A204.1 (cell line): ENCODE measurements at regions not wholly inside any gene's neighbourhood (a gene's known extent, or its start where the extent isn't known, plus 50 kb on each side); places are given as distances from the start of the nearest gene placed in this dataset.

ENCODE experiments used
- FAIRE-seq: peaks from 2 replicates; lab custom pipeline; 2012; peaks lifted over from hg19 to GRCh38; lab: Jason Lieb, UNC

DNA sequence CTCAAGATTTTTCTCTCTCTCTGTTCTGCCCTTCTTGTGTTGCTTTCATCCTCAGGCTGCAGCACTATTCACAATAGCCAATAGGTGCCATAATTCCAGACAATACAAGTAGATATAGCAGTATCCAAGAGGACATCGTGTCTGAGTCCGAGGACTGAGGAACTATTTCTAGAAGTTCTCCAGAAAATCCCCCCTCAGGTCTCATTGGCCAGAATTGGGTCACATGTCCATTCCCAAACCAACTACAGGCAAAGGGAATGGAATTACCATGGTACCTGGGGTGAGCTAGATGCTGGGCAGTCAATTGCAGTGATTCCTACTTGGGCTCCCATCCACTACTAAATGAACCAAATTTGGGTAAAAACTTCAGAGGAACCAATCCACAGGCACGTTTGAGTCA is 301.9 kb upstream of the RASGEF1B start:
- FAIRE-seq: no peak

DNA sequence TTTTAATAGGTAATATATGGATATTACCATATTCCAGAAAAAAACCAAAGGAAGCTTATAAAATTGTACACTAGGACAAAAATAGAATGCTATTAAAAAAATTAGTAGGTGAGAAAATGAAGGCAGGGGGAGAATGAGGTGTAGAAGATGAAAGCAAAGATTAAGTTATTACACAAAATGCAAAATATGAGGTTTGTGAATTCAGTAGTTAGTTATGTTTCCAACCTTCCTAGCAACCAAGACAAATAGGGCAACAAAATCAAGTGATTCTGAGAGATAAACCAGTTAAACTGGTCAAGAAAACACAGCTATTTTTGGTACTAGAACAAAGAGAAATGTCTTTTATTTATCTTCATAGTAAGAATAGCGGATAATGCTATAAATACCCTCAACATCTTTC is 300.0 kb upstream of the RASGEF1B start:
- FAIRE-seq: no peak

DNA sequence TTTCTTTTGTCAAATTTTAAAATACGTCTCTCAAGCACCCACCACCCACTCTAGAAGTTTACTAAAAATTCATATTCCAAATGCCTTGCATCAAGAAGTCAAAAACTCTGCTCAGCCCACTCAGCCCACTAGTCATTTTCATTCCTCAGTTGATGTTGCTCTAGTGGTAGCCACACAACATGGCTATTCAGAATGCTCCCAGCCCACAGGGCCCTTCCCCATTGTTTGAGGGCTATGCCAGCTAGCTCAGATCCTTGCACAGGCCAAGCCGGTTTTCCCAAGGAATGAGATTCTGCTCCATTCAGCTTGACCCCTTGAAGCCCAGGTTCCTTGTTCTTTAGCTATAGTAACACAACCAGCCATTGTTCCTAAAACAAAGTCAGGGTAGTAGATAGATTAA is 297.5 kb upstream of the RASGEF1B start:
- FAIRE-seq: no peak

DNA sequence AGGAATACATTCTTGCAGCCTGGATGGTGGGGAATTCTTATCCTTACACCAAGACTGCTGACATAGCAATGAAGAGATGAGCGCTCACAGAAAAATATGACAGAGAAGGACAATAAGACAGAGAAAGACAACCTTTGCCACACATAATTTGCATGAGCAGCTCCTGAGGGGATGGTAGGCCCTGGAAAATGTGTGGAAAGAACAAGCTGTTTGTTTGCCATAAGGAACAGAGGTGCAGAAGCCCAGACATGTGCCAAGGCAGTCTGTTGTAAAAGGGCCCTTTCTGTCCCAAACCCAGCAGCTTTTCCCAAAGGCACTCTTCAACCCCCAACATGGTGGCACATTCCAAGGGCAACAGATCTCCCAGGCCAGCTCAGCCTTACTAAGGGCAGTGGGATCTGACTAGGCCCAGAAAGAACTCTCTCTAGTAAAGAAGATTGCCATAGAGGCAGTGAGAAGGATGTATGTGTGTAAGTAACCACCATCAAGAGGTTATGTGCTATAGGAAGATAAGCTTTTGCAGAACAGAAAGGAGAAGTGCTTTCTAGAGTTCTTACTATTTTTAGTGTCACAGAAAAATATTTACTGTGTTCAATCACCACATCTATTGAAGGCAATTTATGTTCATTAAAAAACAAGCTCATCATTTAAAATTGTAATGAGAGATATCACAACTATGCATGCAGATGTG is 287.0 kb upstream of the RASGEF1B start:
- no peak for FAIRE-seq

DNA sequence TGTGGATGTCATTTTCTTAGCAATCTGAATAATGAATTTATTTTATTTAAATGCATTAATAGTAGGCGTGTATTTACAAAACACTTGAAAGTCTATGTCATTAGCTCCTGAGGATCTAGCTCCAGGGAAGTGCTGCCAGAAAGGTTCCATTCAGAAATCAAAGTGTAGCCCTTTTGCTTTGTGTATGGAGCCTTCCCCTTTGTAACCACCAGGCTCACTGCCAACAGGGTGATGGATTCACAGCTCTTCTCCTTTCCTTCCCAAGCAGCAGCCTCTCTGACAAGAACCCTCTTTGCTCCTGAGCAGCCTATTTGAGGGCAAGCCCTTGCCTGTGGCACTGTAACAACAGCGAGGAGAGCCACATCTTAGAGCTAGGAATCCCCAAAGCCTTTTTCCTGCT is 286.0 kb upstream of the RASGEF1B start:
- no peak for FAIRE-seq

DNA sequence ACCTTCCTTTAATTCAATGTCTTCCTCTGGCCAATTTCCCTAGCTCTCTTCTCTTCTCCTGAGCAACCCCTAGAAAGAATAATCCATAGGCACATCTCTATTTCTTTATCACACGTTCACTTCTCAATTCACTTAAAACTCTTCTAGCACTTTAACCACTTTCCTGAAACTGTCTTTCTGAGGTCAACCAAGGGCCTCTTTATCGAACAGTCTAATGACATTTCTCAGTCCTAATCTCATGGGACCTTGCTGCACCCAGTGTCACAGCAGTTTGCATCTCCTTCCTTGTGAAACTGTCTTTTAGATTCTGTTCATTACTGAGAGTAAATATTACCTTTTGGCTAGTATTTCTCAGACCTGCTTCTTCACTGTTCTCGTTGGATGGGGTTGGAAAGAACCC is 285.3 kb upstream of the RASGEF1B start:
- FAIRE-seq: no peak

DNA sequence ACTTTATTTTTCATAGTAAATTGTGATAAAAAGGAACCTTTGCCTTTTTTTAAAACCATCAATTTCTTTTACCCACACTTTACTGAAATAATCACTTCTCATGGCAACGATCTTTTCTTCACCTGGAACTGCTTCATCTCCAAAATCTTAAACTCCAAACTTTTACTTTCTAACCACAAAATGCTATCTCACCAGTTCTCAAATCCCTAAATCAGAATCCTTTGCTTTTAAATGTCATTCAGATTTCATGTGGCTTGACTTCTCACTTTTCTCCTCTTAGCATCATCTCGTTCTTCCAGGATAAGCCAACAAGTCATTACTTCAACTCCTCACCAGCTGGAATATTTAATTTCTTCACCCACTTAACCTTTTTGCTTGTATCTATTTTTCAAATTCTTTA is 284.3 kb upstream of the RASGEF1B start:
- FAIRE-seq: no peak

DNA sequence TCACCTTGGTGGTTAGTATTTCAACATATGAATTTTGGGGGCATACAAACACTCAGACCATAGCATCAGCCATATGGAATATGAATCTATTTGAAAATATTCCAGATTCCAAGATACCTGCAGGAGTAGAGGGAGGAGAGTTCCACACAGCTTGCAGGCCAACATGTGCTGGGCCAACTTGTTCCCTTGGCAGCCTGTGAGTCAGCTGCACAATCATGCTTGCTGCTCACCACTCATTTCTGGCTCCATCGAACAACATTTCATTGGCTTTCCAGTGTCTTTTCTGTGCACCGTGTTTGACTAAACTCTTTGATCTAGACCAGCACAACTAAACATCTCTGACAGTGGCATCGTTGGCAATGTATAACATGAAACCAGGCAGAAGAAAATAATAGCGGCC is 282.5 kb upstream of the RASGEF1B start:
- FAIRE-seq: no peak

DNA sequence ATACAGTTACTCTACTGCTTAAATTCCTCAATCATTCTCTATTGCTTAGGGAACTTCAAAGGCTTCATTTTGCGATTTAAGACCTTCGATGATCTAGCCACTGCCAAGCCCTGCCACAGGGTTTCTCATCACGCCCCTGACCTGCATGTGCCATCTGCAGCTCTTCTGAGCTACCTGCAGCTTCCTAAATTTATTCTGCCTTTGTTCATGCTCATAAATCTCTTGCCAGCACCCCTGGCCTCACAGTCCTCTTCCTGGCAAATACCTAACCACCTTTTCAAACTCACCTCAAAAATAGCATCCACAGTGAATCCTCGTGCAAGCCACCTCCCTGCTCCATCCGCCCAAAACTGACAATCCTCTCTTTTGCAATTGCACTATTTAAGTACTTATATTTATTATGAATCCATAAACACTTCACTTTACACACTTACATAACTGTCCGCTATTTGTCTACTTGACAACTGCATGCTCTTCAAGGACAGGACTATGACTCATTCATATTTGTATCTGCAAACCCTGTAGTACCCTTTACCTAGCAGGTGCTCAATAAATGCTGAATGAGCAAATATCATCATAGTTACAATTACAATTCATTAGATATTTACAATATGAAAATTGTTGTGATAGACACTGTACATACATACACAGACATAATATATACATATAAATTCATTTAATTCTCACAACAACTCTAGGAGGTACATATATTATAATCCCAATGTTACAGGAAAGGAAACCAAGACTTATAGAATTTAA is 280.0 kb upstream of the RASGEF1B start:
- FAIRE-seq: no peak

DNA sequence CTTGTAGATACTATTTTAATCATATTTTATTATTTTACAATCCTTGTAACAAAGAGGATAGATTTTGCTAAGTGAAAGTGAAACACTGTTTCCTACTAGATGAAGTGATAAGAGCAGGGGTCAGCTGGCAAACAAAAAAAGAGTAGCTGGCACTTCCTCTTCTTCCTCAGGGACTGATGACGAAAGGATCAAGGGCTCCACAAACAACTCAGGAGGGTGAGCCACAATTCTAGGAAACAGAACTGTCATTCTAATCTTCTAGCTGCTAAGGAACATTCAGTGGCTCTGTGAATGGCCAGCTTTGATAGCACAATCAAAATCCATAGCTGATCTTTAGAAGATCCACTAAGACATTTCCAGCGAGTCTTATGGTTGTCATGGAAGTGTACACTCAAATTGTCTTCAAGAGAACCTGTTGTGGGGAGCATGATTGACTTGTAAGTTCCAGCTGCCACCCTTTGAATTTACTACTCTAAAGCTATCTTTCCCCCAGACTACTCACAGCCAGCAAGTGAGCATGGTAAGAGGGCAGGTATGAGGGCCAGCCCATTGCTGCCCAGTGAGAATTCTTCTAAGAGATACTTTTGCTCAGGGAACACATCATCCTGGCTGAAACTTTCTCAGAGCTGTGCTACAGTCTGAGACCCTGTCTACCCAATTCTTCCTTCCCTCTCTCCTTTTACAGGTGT is 275.7 kb upstream of the RASGEF1B start:
- FAIRE-seq: no peak

DNA sequence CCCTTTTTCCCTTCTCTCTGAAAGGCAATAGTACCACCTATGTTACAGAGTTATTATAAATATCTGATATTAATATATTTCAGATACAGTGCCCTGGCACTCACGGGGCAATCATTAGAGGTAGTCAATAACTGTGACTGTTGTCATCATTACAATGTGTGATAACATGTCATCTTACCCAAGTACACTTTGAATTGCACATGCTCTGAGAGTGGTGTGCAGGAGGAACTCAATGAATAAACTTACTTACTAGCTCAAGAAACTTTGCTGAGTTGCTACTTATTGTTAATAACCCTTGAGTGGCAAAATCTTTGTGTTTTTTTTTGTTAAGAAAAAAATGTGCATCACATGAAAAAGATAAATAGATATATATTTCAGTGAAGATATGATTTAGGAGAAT is 275.1 kb upstream of the RASGEF1B start:
- no peak for FAIRE-seq

DNA sequence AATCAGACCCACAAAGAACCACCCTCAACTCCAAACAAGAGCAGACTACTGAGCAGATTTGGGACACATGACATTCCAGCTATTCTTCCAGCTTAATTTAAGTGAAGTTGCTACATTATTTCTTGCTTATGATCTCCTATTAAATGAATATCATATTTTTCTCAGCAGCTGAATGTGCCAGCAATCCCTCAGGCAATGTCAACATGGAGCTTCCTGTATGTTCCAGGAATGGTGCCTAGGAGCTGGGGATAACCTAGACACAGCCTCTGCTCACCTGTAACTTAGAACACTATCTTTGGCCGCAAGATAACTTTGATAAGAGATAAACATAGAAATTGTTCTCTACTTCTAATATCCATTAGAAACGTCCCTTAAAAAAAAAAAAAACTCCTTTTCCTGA is 274.4 kb upstream of the RASGEF1B start:
- FAIRE-seq: no peak

DNA sequence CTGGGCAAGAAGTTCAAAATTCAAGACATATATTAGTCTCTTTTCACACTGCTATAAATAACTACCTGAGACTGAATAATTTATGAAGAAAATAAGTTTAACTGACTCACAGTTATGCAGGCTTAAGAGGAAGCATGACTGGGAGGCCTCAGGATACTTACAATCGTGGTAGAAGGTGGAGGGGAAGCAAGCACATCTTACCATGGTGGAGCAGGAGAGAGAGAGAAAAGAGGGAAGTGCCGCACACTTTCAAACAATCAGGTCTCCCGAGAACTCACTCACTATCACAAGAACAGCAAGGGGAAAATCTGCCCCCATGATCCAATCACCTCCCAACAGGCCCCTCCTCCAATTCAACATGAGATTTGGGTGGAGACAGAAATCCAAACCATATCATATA is 273.3 kb upstream of the RASGEF1B start:
- no peak for FAIRE-seq

DNA sequence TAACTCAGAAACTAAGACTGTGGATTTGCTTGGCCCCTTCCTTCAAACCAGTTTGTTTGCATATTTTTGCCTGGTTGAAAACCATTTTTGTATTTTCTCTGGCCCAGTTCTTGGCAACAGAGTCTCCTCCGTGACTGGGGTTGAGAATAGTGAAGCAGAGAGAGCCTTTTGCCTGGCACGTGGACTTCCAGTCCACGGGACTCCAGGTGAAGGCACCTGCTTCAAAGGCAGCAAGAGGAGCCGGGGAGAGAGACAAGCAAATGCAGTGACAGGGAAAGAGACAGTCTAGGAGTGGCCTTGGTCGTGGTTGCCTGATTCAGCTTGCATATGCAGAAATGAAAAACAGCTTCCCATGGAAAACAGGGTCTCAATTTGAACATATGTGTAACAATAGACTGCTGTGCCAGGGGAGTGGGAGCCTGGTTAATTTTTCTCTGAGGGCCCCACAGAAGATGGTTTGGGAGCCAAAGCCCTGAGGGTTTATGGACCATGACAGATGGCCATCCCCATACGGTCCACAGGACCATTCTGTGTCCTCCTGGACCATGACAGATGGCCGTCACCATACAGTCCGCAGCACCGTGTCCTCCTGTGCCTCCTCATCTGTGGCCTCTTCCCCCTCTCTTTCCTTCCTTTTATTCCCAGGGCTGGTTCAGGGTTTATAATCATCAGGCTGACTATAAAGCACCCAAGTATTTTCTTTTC is 272.2 kb upstream of the RASGEF1B start:
- no peak for FAIRE-seq

DNA sequence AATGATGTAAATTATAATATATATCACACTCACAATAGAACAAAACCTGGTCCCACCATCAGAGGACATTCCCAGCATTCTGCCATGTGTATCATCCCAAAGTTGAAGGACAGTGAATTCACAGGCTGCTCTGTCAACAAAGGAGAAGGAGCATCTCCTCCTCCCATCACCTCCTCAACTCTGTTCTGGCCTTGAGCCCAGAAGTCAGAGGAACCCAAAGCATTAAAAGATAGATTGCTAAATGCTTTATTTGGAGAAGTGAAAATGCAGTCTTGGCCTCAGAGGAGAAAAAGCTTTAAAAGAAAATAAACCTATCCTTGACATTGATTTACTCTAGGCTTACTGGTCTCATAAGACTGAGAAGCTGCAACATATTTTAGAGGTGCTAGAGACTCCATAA is 268.8 kb upstream of the RASGEF1B start:
- FAIRE-seq: no peak

DNA sequence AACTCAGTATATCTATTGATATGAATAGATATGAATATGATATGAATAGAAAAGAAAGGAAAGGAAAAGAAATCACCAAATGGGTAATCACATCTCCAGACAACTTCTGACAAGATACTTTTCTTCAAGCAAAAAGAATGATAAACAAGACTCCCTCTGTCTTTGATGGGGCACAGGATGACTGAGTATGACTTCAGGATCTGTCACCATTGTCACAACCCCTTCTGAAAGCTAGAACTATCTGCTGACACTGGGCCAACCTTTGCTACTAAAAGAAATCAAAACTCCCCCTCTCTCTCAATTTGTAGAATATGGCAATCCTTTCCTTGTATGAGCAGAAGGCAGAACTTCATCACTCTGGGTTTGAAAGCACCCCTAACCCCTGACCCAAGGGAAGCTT is 267.2 kb upstream of the RASGEF1B start:
- no peak for FAIRE-seq

DNA sequence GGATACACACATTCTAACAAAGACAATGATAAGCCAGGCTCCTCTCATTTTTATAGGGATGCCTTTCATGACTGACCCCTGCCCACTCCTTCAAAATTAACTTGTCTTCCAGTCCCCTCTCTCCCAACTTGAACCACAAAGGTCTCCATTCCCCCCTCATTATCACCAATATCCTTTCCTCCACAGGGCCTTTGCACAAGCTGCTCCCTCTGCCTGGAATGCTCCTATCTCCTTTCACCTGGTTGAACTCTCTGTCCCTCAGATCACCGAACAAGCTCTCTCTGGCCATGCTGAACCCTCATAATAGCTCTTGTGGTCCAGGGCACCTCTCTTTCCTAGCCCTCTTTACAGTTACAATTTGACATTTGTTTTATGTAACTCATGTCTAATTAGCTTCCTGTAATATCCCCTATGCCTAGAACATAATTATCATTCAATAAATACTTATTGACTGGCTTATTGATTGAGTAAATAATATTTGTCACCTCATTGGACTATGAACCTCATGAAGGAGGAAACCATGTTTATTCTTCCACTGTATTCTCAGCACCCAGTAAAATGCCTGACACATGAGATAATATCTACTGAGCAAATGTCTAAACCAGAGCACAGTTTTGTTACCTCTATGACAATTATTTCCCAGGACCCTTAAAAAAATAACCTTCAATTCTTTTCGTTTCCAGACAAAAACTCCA is 266.3 kb upstream of the RASGEF1B start:
- FAIRE-seq: no peak

DNA sequence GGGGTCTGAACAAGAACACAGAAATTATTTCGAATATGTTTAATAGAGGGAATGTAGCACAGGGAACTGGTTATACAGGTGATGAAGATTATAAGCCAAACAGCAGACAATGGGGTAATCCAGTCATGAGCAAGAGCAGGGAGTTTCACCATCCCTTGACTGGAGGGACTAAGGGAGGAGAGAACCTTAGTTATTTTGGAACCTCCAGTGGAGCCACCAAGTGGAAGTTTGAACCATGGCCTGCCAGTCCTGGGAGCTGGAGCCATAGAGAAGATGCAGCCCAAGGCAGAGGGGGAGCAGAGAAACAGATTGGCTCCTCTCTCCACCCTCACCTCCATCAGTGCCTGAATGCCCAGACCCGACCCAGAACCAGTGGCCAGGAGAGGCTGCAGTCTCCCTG is 264.6 kb upstream of the RASGEF1B start:
- FAIRE-seq: no peak

DNA sequence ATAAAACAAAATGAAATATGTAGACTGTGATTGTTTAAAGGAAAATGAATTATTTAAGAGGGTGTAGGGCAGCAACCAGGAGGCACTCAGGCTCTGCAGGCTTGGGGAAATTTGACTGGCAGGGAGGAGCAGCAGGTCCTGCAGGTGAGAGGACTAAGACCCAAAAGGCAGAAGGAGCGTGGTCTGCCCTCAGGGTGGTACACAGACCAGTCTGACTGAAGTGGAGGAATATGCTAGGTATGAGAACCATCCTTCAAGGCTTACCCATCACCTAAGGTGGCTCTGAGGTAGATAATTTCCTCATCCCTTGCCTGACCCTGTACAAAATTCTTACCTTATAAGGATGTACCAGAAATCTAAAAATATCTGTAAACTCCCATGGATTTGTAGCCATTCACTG is 261.3 kb upstream of the RASGEF1B start:
- FAIRE-seq: no peak

DNA sequence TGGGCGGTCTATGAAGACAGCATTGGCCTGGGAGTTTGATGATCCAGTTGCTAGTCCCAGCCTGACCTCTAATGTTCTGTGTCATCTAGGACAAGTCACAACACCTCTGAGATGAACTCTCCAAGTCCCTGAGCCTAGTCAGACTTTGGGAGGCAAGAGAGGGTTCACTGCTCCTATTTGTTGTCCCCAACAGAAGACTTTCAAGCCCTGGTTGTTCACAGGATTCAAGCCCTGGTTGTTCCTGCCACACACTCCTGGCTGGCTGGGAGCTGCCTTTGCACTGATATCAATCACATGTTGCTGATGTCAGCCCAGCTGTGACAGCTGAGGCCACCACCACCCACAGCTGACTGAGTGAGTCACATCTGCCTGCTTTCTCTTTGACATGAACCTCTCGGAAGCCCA is 253.2 kb upstream of the RASGEF1B start:
- no peak for FAIRE-seq

DNA sequence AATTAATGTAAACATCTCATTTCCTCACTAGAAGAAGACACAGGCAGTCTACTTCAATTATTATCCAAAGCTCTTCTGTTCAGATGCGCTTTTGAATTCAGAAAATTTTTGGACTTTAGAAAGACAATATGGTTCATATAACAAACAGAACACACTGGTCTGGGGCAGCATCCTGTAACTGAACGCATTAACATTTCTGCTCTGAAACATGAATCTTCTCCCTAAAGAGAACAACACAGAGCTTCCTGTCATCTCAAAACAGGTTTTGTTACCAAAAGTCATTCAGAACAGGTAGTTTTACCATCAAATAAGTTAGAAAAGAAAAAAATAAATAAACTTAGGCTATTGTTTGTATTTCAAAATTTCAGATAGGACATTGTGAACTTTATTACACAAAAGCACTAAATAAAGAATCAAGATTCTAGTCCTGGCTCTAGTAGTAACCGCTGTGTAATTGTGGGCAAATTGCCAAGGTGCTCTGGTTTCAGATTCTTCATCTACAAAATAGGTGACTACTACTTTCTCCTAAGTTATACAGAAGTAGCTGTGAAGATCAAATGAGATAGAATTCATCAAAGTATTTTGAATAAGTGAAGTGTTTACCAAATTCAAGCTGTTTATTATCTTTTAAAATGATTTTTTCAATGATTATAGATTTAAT is 252.3 kb upstream of the RASGEF1B start:
- no peak for FAIRE-seq
